Colonic mucosa (tissue), 4 donors: ENCODE measurements at regions not wholly inside any gene's neighbourhood (a gene's known extent, or its start where the extent isn't known, plus 50 kb on each side); places are given as distances from the start of the nearest gene placed in this dataset.

Experiments used
- DNase-seq: peaks from one replicate; pipeline ENCODE4 v3.0.0-alpha.2; 2020
- H3K27ac ChIP-seq: fragments of 200-600 bp; one replicate; pipeline ENCODE4 v1.8.0; 2021
- H3K27me3 ChIP-seq: fragments of 200-600 bp; one replicate; pipeline ENCODE4 v1.8.0; 2021
- H3K36me3 ChIP-seq: fragments of 200-600 bp; one replicate; pipeline ENCODE4 v1.8.0; 2021
- H3K4me1 ChIP-seq: fragments of 200-600 bp; one replicate; pipeline ENCODE4 v1.8.0; 2021; ENCODE audit warnings: mild to moderate bottlenecking
- H3K4me3 ChIP-seq: fragments of 200-600 bp; one replicate; pipeline ENCODE4 v1.8.0; 2021
- H3K9ac ChIP-seq, 2 donors: one replicate each; pipeline ENCODE4 v1.7.0; 2013; ENCODE audit warnings: control low read depth in 2 of 2, low read depth in 2 of 2, low read length in 2 of 2
- H3K9me3 ChIP-seq: fragments of 200-600 bp; one replicate; pipeline ENCODE4 v1.8.0; 2021
- intact Hi-C: fragments of 100-400 bp; cut with DNase I; formaldehyde crosslinking; loops from one replicate; pipeline ENCODE4 v1.14.1; 2022
- TF ChIP-seq, protein P1 (sequence below): fragments of 200-600 bp; IDR thresholded peaks from one replicate; pipeline ENCODE4 v1.8.0; 2022; ENCODE audit warnings: antibody characterized with exemption, mild to moderate bottlenecking
- donor health status: healthy.
- donor health status: DM: no; HTN: no; CAD: no.
- donor health status: DM: no; HTN: no; CAD: no.

DNA sequence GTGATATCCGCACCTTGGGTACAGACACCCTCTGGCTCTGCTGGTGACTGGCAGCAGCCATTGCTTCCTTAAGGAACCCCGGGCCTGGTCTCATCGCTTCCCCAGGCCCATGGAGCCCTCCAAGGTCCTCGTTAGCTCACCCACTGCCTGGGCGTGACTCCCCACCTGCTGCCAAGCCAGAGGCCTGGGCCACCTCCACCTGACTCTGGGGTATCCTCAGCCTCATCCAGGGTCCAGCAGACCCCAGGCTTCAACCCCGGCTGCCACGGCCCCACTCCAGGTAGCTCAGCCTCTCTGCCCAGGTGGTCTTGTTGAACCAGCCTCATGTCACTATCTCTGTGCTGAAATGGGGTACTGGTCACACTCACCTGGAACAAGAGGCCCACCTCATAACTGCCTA is 337.9 kb downstream of the BRD1 start:
- Histone ChIP-seq H3K27ac (no peak overlapping the region), H3K36me3 (no peaks in the 10 kb centered on the region), H3K9ac (no peak overlapping the region), H3K4me1 (no peaks in the 10 kb centered on the region), H3K27me3 (no peaks in the 10 kb centered on the region), H3K4me3 (no peak overlapping the region), H3K9me3 (no peaks in the 10 kb centered on the region)
- DNase-seq: no peak
- intact Hi-C loops: no loop called here
- TF ChIP-seq, protein P1, sequence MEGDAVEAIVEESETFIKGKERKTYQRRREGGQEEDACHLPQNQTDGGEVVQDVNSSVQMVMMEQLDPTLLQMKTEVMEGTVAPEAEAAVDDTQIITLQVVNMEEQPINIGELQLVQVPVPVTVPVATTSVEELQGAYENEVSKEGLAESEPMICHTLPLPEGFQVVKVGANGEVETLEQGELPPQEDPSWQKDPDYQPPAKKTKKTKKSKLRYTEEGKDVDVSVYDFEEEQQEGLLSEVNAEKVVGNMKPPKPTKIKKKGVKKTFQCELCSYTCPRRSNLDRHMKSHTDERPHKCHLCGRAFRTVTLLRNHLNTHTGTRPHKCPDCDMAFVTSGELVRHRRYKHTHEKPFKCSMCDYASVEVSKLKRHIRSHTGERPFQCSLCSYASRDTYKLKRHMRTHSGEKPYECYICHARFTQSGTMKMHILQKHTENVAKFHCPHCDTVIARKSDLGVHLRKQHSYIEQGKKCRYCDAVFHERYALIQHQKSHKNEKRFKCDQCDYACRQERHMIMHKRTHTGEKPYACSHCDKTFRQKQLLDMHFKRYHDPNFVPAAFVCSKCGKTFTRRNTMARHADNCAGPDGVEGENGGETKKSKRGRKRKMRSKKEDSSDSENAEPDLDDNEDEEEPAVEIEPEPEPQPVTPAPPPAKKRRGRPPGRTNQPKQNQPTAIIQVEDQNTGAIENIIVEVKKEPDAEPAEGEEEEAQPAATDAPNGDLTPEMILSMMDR: no peak

DNA sequence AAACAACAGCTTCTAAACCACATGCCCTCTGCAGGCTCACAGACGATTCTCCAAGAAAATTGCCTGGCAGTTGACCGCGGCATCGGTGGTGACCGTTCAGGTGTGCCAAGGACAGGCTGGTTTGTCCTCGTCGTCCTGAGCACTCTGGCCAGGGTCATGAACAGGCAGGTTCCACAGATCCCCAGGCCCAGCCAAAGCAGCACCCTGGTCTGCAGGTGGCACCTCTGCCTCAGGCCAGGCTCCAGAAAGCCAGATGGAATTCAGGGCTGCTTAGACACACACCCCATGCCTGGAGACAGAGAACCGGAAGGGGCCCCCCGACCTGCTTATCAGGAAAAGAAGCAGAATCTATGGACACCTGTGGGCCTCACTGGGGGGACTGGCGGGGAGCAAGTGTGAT is 338.7 kb downstream of the BRD1 start:
- intact Hi-C loops: no loop called here
- Histone ChIP-seq H3K4me1 (no peaks in the 10 kb centered on the region), H3K36me3 (no peaks in the 10 kb centered on the region), H3K27me3 (no peaks in the 10 kb centered on the region), H3K9me3 (no peaks in the 10 kb centered on the region), H3K9ac (no peak overlapping the region), H3K27ac (no peak overlapping the region), H3K4me3 (no peak overlapping the region)
- no peak for DNase-seq
- TF ChIP-seq, protein P1: no peak

- no peak overlapping the region for H3K4me3 ChIP-seq
- H3K9me3 ChIP-seq: no peaks in the 10 kb centered on the region
- H3K4me1 ChIP-seq: no peaks in the 10 kb centered on the region
- no peak for DNase-seq
- no peak overlapping the region for H3K27ac ChIP-seq
- TF ChIP-seq, protein P1: no peak
- H3K27me3 ChIP-seq: no peaks in the 10 kb centered on the region
- intact Hi-C loops: no loop called here
- no peak overlapping the region for H3K9ac ChIP-seq
- no peaks in the 10 kb centered on the region for H3K36me3 ChIP-seq
Observed at GRCh38 chr22:49487950-49488349, 339.7 kb downstream of the BRD1 start.

DNA sequence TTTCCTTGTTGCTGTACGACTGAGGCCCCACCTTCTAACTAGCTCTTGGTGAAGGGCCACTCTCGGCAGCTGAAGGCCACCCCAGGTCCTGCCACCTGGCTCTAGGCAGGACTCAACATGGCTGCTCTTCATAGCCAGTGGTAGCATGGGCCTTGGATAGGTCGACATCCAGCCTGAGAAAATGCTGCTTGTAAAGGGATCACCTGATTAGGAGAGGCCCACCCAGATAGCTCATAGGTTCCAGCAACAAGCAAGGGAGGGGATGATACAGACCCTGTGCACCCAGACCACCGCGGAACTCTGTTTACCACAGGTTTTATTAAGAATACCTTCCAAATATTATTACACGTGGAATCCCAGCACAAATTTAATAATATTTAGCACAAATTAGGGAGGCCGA is 341.4 kb downstream of the BRD1 start:
- intact Hi-C loops: no loop called here
- H3K36me3 ChIP-seq: no peaks in the 10 kb centered on the region
- H3K4me3 ChIP-seq: no peak overlapping the region
- TF ChIP-seq, protein P1: no peak
- no peak overlapping the region for H3K9ac ChIP-seq
- H3K9me3 ChIP-seq: no peaks in the 10 kb centered on the region
- DNase-seq: no peak
- H3K27ac ChIP-seq: no peak overlapping the region
- H3K27me3 ChIP-seq: peaks cover 5% of the 10 kb centered on the region
- H3K4me1 ChIP-seq: no peaks in the 10 kb centered on the region

- no peaks in the 10 kb centered on the region for H3K36me3 ChIP-seq
- no peaks in the 10 kb centered on the region for H3K9me3 ChIP-seq
- no peak for DNase-seq
- no peak overlapping the region for H3K27ac ChIP-seq
- intact Hi-C loops: no loop called here
- H3K9ac ChIP-seq: no peak overlapping the region
- TF ChIP-seq, protein P1: no peak
- no peak overlapping the region for H3K4me3 ChIP-seq
- peaks cover 5% of the 10 kb centered on the region for H3K27me3 ChIP-seq
- H3K4me1 ChIP-seq: no peaks in the 10 kb centered on the region
Observed at GRCh38 chr22:49483946-49484345, 343.7 kb downstream of the BRD1 start.
